PC-9 (cell line): ENCODE measurements at regions not wholly inside any gene's neighbourhood (a gene's known extent, or its start where the extent isn't known, plus 50 kb on each side); places are given as distances from the start of the nearest gene placed in this dataset.
"Not testable (repeated sequence)": the region's sequence is repeated elsewhere in the genome, so short reads cannot be mapped to it uniquely, and the experiment has no call there.

Experiments used
- BruUV-seq: library from RNA; stranded (reverse); fragments of 400-500 nt; replicated peaks from 2 replicates; lab custom pipeline; 2021; lab: Mats Ljungman, UMichigan
- CTCF ChIA-PET: fragments of 300-600 bp; sonication (Branson Sonifier 250); formaldehyde crosslinking; loops from one replicate; lab custom pipeline; 2022; ENCODE audit warnings: antibody characterized with exemption; lab: Charles Lee
- POLR2A ChIA-PET: fragments of 300-600 bp; sonication (Branson Sonifier 250); formaldehyde crosslinking; loops from one replicate; lab custom pipeline; 2022; ENCODE audit warnings: antibody characterized with exemption; ENCODE audit not compliant: unreplicated experiment; lab: Charles Lee
- DNase-seq, 2 experiments: peaks; one replicate each; pipeline versions ENCODE4 v3.0.0 to v3.0.0-alpha.2; 2015 to 2022; ENCODE audit warnings: mixed read lengths in 1 of 2
- H2AFZ ChIP-seq: fragments of 200-600 bp; sonication (generic); 2 replicates; pipeline ENCODE4 v1.8.1; 2017; ENCODE audit warnings: antibody characterized with exemption
- H3F3A ChIP-seq: fragments of 200-600 bp; sonication (generic); 2 replicates; pipeline ENCODE4 v1.8.1; 2017; ENCODE audit warnings: antibody characterized with exemption, mild to moderate bottlenecking, low read depth; ENCODE audit not compliant: insufficient read depth
- H3K27ac ChIP-seq: fragments of 200-600 bp; sonication (generic); 2 replicates; pipeline ENCODE4 v1.6.1; 2016; ENCODE audit warnings: mixed run types
- H3K27me3 ChIP-seq: fragments of 200-600 bp; sonication (generic); 2 replicates; pipeline ENCODE4 v1.6.1; 2016; ENCODE audit warnings: low read depth, mixed run types; ENCODE audit not compliant: insufficient read depth
- H3K36me3 ChIP-seq: fragments of 200-600 bp; sonication (generic); 2 replicates; pipeline ENCODE4 v1.6.1; 2016; ENCODE audit warnings: low read depth, mixed run types
- H3K4me1 ChIP-seq: fragments of 200-600 bp; sonication (generic); replicated peaks from 2 replicates; pipeline ENCODE4 v1.6.1; 2016; ENCODE audit warnings: mixed run types; ENCODE audit not compliant: insufficient read depth
- H3K4me2 ChIP-seq: fragments of 200-600 bp; sonication (generic); 2 replicates; pipeline ENCODE4 v1.6.1; 2017; ENCODE audit warnings: mixed run types
- H3K4me3 ChIP-seq: fragments of 200-600 bp; sonication (generic); 2 replicates; pipeline ENCODE4 v1.6.1; 2016; ENCODE audit warnings: mixed run types
- H3K79me2 ChIP-seq: fragments of 200-600 bp; sonication (generic); 2 replicates; pipeline ENCODE4 v1.6.1; 2017; ENCODE audit warnings: low read depth, mixed run types
- H3K9me2 ChIP-seq: fragments of 200-600 bp; sonication (generic); 2 replicates; pipeline ENCODE4 v1.8.1; 2017; ENCODE audit warnings: mild to moderate bottlenecking; ENCODE audit not compliant: insufficient read depth
- H3K9me3 ChIP-seq: fragments of 200-600 bp; sonication (generic); 2 replicates; pipeline ENCODE4 v1.8.1; 2016; ENCODE audit warnings: low read depth; ENCODE audit not compliant: insufficient read depth
- H4K20me1 ChIP-seq: fragments of 200-600 bp; sonication (generic); 2 replicates; pipeline ENCODE4 v1.8.1; 2017; ENCODE audit not compliant: insufficient read depth
- EZH2 ChIP-seq: fragments of 200-600 bp; sonication (generic); IDR thresholded peaks from 2 replicates; pipeline ENCODE4 v1.8.0; 2017; ENCODE audit warnings: antibody characterized with exemption, low read depth
- intact Hi-C: fragments of 100-400 bp; cut with micrococcal nuclease; formaldehyde crosslinking; loops from one replicate; pipeline ENCODE4 v1.10.0; 2022; ENCODE audit not compliant: unreplicated experiment
- TF ChIP-seq, protein P1 (sequence below): fragments of 200-600 bp; sonication (generic); conservative IDR thresholded peaks from 2 replicates; pipeline ENCODE4 v1.6.1; 2017; ENCODE audit warnings: mixed run types, antibody characterized with exemption, mild to moderate bottlenecking, moderate library complexity

DNA sequence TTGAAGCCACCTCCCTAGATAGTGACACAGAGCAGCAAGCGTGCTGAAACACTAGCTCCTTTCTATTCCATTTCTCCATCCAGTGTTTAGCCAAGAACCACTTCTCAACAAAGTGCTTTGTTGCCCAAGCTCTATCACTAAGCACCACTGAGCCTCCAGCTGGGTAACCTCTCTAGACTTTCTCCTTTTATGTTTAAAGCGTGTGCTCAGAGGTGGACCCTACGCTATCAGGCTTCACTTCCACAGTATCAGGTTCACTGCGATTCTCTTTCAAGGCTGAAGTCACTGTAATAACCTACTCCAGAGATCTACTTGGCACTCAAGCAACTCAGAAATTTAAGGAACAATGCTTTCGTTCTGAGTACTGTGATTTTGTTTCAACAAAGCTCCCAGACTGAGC, 197.9 kb downstream of the LNPK start:
- no peak for DNase-seq
- no peaks in the 10 kb centered on the region for H3K36me3 ChIP-seq
- H3K9me2 ChIP-seq = 0 out of 2 replicates have a peak, but pooled peaks cover 4% of the 10 kb centered on the region
- no peak overlapping the region for H3K4me3 ChIP-seq
- no TSS peak for BruUV-seq
- ChIA-PET POLR2A (no interaction called here), CTCF (interaction anchor here (0.6 kb wide), 1 partner anchor 486 kb away, joined by 5 read pairs; no protein-coding TSS in a partner anchor)
- H3K4me2 ChIP-seq = no peak overlapping the region
- H2AFZ ChIP-seq = no peak overlapping the region
- H3K79me2 ChIP-seq = no peaks in the 10 kb centered on the region
- intact Hi-C loops = no loop called here
- peaks cover 43% of the 10 kb centered on the region for H3K27me3 ChIP-seq
- TF ChIP-seq, protein P1, sequence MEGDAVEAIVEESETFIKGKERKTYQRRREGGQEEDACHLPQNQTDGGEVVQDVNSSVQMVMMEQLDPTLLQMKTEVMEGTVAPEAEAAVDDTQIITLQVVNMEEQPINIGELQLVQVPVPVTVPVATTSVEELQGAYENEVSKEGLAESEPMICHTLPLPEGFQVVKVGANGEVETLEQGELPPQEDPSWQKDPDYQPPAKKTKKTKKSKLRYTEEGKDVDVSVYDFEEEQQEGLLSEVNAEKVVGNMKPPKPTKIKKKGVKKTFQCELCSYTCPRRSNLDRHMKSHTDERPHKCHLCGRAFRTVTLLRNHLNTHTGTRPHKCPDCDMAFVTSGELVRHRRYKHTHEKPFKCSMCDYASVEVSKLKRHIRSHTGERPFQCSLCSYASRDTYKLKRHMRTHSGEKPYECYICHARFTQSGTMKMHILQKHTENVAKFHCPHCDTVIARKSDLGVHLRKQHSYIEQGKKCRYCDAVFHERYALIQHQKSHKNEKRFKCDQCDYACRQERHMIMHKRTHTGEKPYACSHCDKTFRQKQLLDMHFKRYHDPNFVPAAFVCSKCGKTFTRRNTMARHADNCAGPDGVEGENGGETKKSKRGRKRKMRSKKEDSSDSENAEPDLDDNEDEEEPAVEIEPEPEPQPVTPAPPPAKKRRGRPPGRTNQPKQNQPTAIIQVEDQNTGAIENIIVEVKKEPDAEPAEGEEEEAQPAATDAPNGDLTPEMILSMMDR = no peak
- TF ChIP-seq EZH2 = no peak
- no peaks in the 10 kb centered on the region for H3F3A ChIP-seq
- no peaks in the 10 kb centered on the region for H4K20me1 ChIP-seq
- no peak overlapping the region for H3K27ac ChIP-seq
- H3K9me3 ChIP-seq = no peaks in the 10 kb centered on the region
- H3K4me1 ChIP-seq = no peaks in the 10 kb centered on the region

- CTCF ChIA-PET, H3K79me2 ChIP-seq, DNase-seq, H3F3A ChIP-seq, H4K20me1 ChIP-seq, H3K27ac ChIP-seq, POLR2A ChIA-PET, H3K9me2 ChIP-seq, BruUV-seq, H2AFZ ChIP-seq, H3K4me2 ChIP-seq, H3K4me1 ChIP-seq, H3K36me3 ChIP-seq, H3K4me3 ChIP-seq, intact Hi-C loops: not testable (repeated sequence)
- Histone ChIP-seq H3K9me3 (peaks cover 12% of the 10 kb centered on the region; the same call in 1 of the 2 replicates), H3K27me3 (peaks cover 24% of the 10 kb centered on the region)
Observed at GRCh38 chr2:175796422-175796821, 205.6 kb downstream of the LNPK start.

DNA sequence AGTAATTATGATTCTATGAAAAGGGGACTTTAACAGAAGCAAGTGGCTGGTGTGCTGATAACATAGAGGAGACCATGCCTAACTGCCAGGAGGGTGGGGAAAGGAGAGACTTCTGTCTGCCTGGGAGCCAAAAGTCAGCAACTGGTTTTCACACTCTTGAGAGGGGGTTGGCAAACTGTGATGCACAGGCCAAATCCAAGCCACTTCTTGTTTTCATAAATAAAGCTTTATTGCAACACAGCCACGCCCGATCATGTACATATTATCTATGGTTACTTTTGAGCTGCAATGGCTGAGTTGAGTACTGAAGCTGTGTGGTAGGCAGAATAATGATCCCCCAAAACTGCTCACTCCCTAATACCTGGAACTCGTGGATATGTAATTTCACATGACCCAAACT, 208.4 kb downstream of the LNPK start:
- H3F3A ChIP-seq = no peaks in the 10 kb centered on the region
- no peak for DNase-seq
- BruUV-seq = no TSS peak
- no peak overlapping the region for H3K27ac ChIP-seq
- no peaks in the 10 kb centered on the region for H3K9me2 ChIP-seq
- peaks cover 12% of the 10 kb centered on the region; the same call in 1 of the 2 replicates for H3K9me3 ChIP-seq
- no peaks in the 10 kb centered on the region for H3K4me1 ChIP-seq
- H4K20me1 ChIP-seq = no peaks in the 10 kb centered on the region
- intact Hi-C loops = no loop called here
- TF ChIP-seq, protein P1 = no peak
- no peak for TF ChIP-seq EZH2
- H3K27me3 ChIP-seq = 0 out of 2 replicates have a peak, but pooled peaks cover 1% of the 10 kb centered on the region
- H3K4me2 ChIP-seq = no peak overlapping the region
- ChIA-PET POLR2A (no interaction called here), CTCF (no interaction called here)
- no peak overlapping the region for H3K4me3 ChIP-seq
- H3K79me2 ChIP-seq = no peaks in the 10 kb centered on the region
- H3K36me3 ChIP-seq = no peaks in the 10 kb centered on the region
- H2AFZ ChIP-seq = no peak overlapping the region

DNA sequence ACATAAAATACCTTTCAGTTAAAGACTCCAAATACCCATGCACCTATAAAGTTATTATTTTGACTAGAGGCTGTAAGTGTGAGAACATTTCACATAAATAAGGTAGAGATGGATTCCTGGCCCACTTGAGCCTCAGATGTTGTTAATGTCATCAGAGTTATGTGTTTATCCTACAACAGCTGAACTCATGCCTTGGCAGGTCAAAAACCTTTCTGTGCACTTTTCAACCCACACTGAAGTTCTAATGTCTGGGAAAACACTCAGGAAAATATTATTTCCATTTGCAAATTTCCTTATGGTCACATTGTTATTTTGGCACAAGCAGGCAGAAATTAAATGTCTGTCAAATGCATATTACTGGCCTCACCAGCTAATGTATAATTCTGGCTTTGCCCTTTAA, 209.2 kb downstream of the LNPK start:
- no peaks in the 10 kb centered on the region for H3K4me1 ChIP-seq
- H4K20me1 ChIP-seq = no peaks in the 10 kb centered on the region
- no peaks in the 10 kb centered on the region for H3K9me2 ChIP-seq
- TF ChIP-seq, protein P1 = no peak
- no peak for TF ChIP-seq EZH2
- no peak overlapping the region for H3K27ac ChIP-seq
- intact Hi-C loops = no loop called here
- H3K79me2 ChIP-seq = no peaks in the 10 kb centered on the region
- ChIA-PET POLR2A (no interaction called here), CTCF (no interaction called here)
- H3K4me3 ChIP-seq = no peak overlapping the region
- no TSS peak for BruUV-seq
- no peaks in the 10 kb centered on the region for H3F3A ChIP-seq
- no peaks in the 10 kb centered on the region for H3K27me3 ChIP-seq
- DNase-seq = no peak
- no peak overlapping the region for H3K4me2 ChIP-seq
- H3K9me3 ChIP-seq = peaks cover 12% of the 10 kb centered on the region; the same call in 1 of the 2 replicates
- no peaks in the 10 kb centered on the region for H3K36me3 ChIP-seq
- H2AFZ ChIP-seq = no peak overlapping the region
